ENCODE measurements at regions not wholly inside any gene's neighbourhood (a gene's known extent, or its start where the extent isn't known, plus 50 kb on each side); places are given as distances from the start of the nearest gene placed in this dataset.

DNA sequence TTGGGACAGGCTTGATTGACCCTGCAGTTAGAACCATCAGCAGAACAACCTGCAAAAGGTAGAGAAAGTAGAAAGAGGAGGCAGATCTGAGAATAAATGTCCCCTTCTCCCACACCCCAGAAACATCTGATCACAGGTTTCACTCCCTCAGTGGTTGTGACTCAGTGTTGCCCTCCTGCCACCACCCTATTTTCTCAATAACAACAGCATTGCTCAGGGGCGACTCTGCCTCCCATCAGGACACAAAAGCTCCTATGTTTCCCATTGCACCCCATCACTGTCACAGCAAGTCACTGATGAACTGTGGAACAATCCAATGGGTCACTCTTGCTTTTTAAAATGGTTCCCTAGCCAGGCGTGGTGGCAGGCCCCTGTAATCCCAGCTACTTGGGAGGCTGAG, 110.2 kb downstream of the RASSF10 start:
- H3K36me3 ChIP-seq: no peaks in the 10 kb centered on the region
- WGBS: 91% methylated on average over 2 of the region's 2 CpGs
- intact Hi-C loops (cut with DNase I): no loop called here
- no peaks in the 10 kb centered on the region for H3K9me3 ChIP-seq
- H3K4me3 ChIP-seq: no peak overlapping the region
- no peak for DNase-seq (ENCODE audit: low spot score)
- no peaks in the 10 kb centered on the region for H3K4me1 ChIP-seq (replicated peaks)
- TF ChIP-seq, protein P1, sequence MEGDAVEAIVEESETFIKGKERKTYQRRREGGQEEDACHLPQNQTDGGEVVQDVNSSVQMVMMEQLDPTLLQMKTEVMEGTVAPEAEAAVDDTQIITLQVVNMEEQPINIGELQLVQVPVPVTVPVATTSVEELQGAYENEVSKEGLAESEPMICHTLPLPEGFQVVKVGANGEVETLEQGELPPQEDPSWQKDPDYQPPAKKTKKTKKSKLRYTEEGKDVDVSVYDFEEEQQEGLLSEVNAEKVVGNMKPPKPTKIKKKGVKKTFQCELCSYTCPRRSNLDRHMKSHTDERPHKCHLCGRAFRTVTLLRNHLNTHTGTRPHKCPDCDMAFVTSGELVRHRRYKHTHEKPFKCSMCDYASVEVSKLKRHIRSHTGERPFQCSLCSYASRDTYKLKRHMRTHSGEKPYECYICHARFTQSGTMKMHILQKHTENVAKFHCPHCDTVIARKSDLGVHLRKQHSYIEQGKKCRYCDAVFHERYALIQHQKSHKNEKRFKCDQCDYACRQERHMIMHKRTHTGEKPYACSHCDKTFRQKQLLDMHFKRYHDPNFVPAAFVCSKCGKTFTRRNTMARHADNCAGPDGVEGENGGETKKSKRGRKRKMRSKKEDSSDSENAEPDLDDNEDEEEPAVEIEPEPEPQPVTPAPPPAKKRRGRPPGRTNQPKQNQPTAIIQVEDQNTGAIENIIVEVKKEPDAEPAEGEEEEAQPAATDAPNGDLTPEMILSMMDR (IDR thresholded peaks at IDR 0.05): no peak
- TF ChIP-seq POLR2A (IDR thresholded peaks at IDR 0.05) (no peak), POLR2AphosphoS5 (IDR thresholded peaks at IDR 0.05) (no peak)
- H3K27me3 ChIP-seq (replicated peaks; ENCODE audit: insufficient read depth): no peaks in the 10 kb centered on the region
- H3K27ac ChIP-seq: no peak overlapping the region

DNA sequence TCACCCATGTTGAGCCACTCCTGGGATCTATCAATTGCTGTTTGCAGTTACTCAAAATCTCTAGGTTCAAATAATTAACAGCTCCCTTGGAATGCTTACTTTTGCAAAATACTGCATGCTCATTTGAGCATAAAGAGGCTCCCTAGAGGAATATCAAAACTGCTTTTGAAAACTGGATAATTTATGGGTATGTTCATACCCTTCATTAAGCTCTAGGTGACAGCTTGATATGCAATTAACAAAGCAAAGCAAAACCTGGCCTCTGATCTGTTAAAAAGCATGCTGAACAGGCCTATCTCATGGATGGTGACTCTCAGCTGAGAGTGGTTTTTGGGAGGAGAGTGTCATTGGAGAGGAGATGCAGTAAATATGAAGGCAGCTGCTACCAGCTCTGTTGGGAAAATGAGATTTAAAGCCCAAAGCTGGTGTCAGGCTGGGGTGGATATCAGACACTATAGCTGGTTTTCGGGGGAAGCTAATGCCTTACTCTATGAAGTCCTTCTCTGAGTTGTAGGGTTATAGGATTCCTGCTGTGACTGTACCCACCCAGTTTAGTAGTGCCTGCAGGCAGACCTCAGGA, 110.9 kb downstream of the RASSF10 start:
- no peak for DNase-seq (ENCODE audit: low spot score)
- 75% methylated on average over 1 of the region's 1 CpG for WGBS
- Histone ChIP-seq H3K4me1 (replicated peaks) (no peaks in the 10 kb centered on the region), H3K36me3 (no peaks in the 10 kb centered on the region), H3K4me3 (no peak overlapping the region), H3K9me3 (no peaks in the 10 kb centered on the region), H3K27me3 (replicated peaks; ENCODE audit: insufficient read depth) (no peaks in the 10 kb centered on the region), H3K27ac (no peak overlapping the region)
- intact Hi-C loops (cut with DNase I): no loop called here
- TF ChIP-seq, protein P1 (IDR thresholded peaks at IDR 0.05): no peak
- no peak for TF ChIP-seq POLR2A (IDR thresholded peaks at IDR 0.05)
- no peak for TF ChIP-seq POLR2AphosphoS5 (IDR thresholded peaks at IDR 0.05)

DNA sequence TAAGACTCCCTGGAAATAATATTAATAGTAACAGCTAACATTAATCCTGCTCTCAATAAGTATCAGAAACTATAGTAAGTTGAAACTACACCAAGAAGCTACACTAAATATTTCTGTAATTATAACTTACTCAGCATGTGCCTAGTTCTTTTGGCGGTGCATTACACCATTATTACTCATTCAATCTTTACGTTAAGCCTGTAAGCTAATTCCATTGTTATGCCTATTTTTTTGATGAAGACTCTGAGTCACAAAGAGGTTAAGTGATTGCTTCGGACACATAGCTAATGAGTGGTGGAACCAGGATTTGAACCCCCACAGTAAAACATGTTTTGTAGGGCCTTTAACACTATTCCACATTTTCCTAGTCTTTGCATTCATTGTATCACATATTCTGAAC, 111.6 kb downstream of the RASSF10 start:
- Histone ChIP-seq H3K27me3 (replicated peaks; ENCODE audit: insufficient read depth) (no peaks in the 10 kb centered on the region), H3K27ac (no peak overlapping the region), H3K4me3 (no peak overlapping the region), H3K36me3 (no peaks in the 10 kb centered on the region), H3K4me1 (replicated peaks) (no peaks in the 10 kb centered on the region), H3K9me3 (no peaks in the 10 kb centered on the region)
- no peak for DNase-seq (ENCODE audit: low spot score)
- TF ChIP-seq POLR2AphosphoS5 (IDR thresholded peaks at IDR 0.05) (no peak), POLR2A (IDR thresholded peaks at IDR 0.05) (no peak)
- TF ChIP-seq, protein P1 (IDR thresholded peaks at IDR 0.05): no peak
- intact Hi-C loops (cut with DNase I): no loop called here
- 63% methylated on average over 3 of the region's 3 CpGs for WGBS

DNA sequence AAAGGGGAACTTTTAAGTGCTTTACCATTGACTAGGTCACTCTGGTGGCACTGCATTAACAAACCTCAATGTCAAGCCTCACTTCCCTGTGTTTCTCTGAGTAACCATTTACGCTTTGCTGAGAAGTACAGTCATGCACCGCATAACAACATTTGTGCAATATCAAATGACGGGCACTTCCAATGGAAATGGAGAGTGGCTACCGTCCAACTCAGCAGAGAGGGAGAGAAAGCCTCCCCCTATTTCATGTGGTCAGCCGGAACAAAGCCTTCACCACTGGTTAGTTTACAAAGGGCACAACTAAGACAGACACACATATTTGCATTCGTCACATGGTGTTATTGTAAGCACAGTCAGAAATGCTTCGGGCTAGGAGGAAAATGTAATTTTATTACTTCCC, 117.3 kb downstream of the RASSF10 start:
- TF ChIP-seq, protein P1 (IDR thresholded peaks at IDR 0.05): no peak
- TF ChIP-seq POLR2AphosphoS5 (IDR thresholded peaks at IDR 0.05) (no peak), POLR2A (IDR thresholded peaks at IDR 0.05) (no peak)
- no peak overlapping the region for H3K27ac ChIP-seq
- 32% methylated on average over 7 of the region's 7 CpGs for WGBS

DNA sequence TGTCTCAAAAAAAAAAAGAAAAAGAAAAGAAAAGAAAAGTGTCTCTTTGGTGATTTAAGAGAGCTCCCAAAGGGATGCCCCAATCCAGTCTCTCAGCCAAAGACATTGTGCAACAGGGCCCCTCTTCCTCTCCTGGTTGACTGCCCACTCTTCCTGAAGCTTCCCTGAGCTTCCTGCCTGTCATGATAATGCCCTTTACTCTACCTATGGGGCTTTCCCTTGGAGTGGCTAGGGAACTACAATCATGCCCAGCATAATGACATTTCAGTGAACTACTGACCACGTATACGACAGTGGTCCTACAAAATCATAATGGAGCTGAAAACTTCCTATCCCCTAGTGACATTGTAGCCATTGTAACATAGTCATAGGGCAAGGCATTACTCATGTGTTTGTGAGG, 118.0 kb downstream of the RASSF10 start:
- Histone ChIP-seq H3K4me1 (replicated peaks) (no peaks in the 10 kb centered on the region), H3K9me3 (no peaks in the 10 kb centered on the region), H3K4me3 (no peak overlapping the region), H3K27me3 (replicated peaks; ENCODE audit: insufficient read depth) (no peaks in the 10 kb centered on the region), H3K36me3 (no peaks in the 10 kb centered on the region), H3K27ac (no peak overlapping the region)
- intact Hi-C loops (cut with DNase I): no loop called here
- WGBS: 94% methylated on average over 2 of the region's 2 CpGs
- no peak for DNase-seq (ENCODE audit: low spot score)
- TF ChIP-seq POLR2A (IDR thresholded peaks at IDR 0.05): no peak
- TF ChIP-seq, protein P1 (IDR thresholded peaks at IDR 0.05): no peak
- no peak for TF ChIP-seq POLR2AphosphoS5 (IDR thresholded peaks at IDR 0.05)

More for the DNA sequence above, 117.3 kb downstream of the RASSF10 start:
- intact Hi-C loops (cut with DNase I): no loop called here
- DNase-seq (ENCODE audit: low spot score): no peak
- H3K36me3 ChIP-seq: no peaks in the 10 kb centered on the region
- H3K4me3 ChIP-seq: no peak overlapping the region
- H3K27me3 ChIP-seq (replicated peaks; ENCODE audit: insufficient read depth): no peaks in the 10 kb centered on the region
- no peaks in the 10 kb centered on the region for H3K9me3 ChIP-seq
- H3K4me1 ChIP-seq (replicated peaks): no peaks in the 10 kb centered on the region

All from prostate gland (tissue), 2 donors.